Mesenchymal stem cell (in vitro differentiated cells and primary cell): ENCODE measurements at regions not wholly inside any gene's neighbourhood (a gene's known extent, or its start where the extent isn't known, plus 50 kb on each side); places are given as distances from the start of the nearest gene placed in this dataset.

Experiments
- DNase-seq: peaks from one replicate; pipeline ENCODE4 v3.0.0-alpha.2; 2013
- H2AFZ ChIP-seq: one replicate; pipeline ENCODE4 v1.6.1; 2013; ENCODE audit warnings: low read depth, mild to moderate bottlenecking, control low read depth, inconsistent platforms, low read length, moderate library complexity
- H2AK5ac ChIP-seq: 2 replicates; pipeline ENCODE4 v1.6.1; 2013; ENCODE audit warnings: low read length, moderate library complexity, mild to moderate bottlenecking, inconsistent platforms; ENCODE audit not compliant: severe bottlenecking
- H2BK120ac ChIP-seq: one replicate; pipeline ENCODE4 v1.6.1; 2013; ENCODE audit warnings: low read depth, mild to moderate bottlenecking, inconsistent platforms, low read length, moderate library complexity
- H2BK12ac ChIP-seq, 2 experiments: one replicate each; pipeline ENCODE4 v1.6.1; 2013; ENCODE audit warnings: inconsistent platforms in 2 of 2, low read length in 2 of 2, mild to moderate bottlenecking in 2 of 2, moderate library complexity in 2 of 2, control low read depth in 1 of 2
- H2BK15ac ChIP-seq: one replicate; pipeline ENCODE4 v1.6.1; 2013; ENCODE audit warnings: mild to moderate bottlenecking, low read depth, inconsistent platforms; ENCODE audit not compliant: poor library complexity, severe bottlenecking
- H2BK5ac ChIP-seq: 2 replicates; pipeline ENCODE4 v1.6.1; 2013; ENCODE audit warnings: low read depth, mild to moderate bottlenecking, low read length, control low read depth, inconsistent platforms; ENCODE audit not compliant: poor library complexity, severe bottlenecking
- H3K14ac ChIP-seq, 2 experiments: one replicate each; pipeline ENCODE4 v1.6.1; 2013; ENCODE audit warnings: inconsistent platforms in 2 of 2, low read length in 2 of 2, control low read depth in 1 of 2, mild to moderate bottlenecking in 1 of 2, moderate library complexity in 1 of 2
- H3K18ac ChIP-seq, 2 experiments: one replicate each; pipeline ENCODE4 v1.6.1; 2013; ENCODE audit warnings: inconsistent platforms in 2 of 2, low read length in 2 of 2, control low read depth in 1 of 2, low read depth in 1 of 2, mild to moderate bottlenecking in 1 of 2
- H3K23ac ChIP-seq, 2 experiments: one replicate each; pipeline ENCODE4 v1.6.1; 2013; ENCODE audit warnings: inconsistent platforms in 2 of 2, low read length in 2 of 2, mild to moderate bottlenecking in 2 of 2, moderate library complexity in 2 of 2, control low read depth in 1 of 2
- H3K27ac ChIP-seq: 2 replicates; pipeline ENCODE4 v1.5.1; 2013; ENCODE audit warnings: mild to moderate bottlenecking, moderate library complexity, low read length, control low read depth, inconsistent platforms; ENCODE audit not compliant: poor library complexity, severe bottlenecking
- H3K27me3 ChIP-seq, 2 experiments: 2 replicates each; pipeline versions ENCODE4 v1.6.1 to v1.7.0; 2013; ENCODE audit warnings: low read length in 2 of 2, mild to moderate bottlenecking in 2 of 2, moderate library complexity in 2 of 2, control low read depth in 1 of 2, inconsistent platforms in 1 of 2; ENCODE audit not compliant: control insufficient read depth in 1 of 2, insufficient read depth in 1 of 2
- H3K36me3 ChIP-seq, 2 experiments: 2 replicates each; pipeline versions ENCODE4 v1.6.1 to v1.7.0; 2013; ENCODE audit warnings: low read length in 2 of 2, control low read depth in 1 of 2, inconsistent platforms in 1 of 2, low read depth in 1 of 2, mild to moderate bottlenecking in 1 of 2; ENCODE audit not compliant: insufficient read depth in 2 of 2, control insufficient read depth in 1 of 2
- H3K4ac ChIP-seq, 2 experiments: one replicate each; pipeline ENCODE4 v1.6.1; 2013; ENCODE audit warnings: inconsistent platforms in 2 of 2, low read length in 2 of 2, mild to moderate bottlenecking in 2 of 2, moderate library complexity in 2 of 2, control low read depth in 1 of 2, low read depth in 1 of 2
- H3K4me1 ChIP-seq: 2 replicates; pipeline ENCODE4 v1.6.1; 2013; ENCODE audit warnings: low read depth, low read length, control low read depth; ENCODE audit not compliant: control insufficient read depth, insufficient read depth
- H3K4me2 ChIP-seq: 2 replicates; pipeline ENCODE4 v1.6.1; 2013; ENCODE audit warnings: low read length, mild to moderate bottlenecking, inconsistent platforms; ENCODE audit not compliant: poor library complexity, severe bottlenecking
- H3K4me3 ChIP-seq, 2 experiments: 2 replicates each; pipeline versions ENCODE4 v1.5.1 to v1.7.0; 2013; ENCODE audit warnings: low read length in 2 of 2, mild to moderate bottlenecking in 2 of 2, control low read depth in 1 of 2, low read depth in 1 of 2; ENCODE audit not compliant: insufficient read depth in 1 of 2
- H3K79me1 ChIP-seq: replicated peaks from 2 replicates; pipeline ENCODE4 v1.6.1; 2013; ENCODE audit warnings: mild to moderate bottlenecking, control low read depth, low read length, inconsistent platforms; ENCODE audit not compliant: poor library complexity, severe bottlenecking
- H3K9ac ChIP-seq: 2 replicates; pipeline ENCODE4 v1.7.0; 2013; ENCODE audit warnings: mild to moderate bottlenecking, low read length, moderate library complexity
- H3K9me3 ChIP-seq: 2 replicates; pipeline ENCODE4 v1.7.0; 2013; ENCODE audit warnings: mild to moderate bottlenecking, low read length; ENCODE audit not compliant: control insufficient read depth
- H4K8ac ChIP-seq: one replicate; pipeline ENCODE4 v1.6.1; 2013; ENCODE audit warnings: inconsistent platforms, mild to moderate bottlenecking, low read length, moderate library complexity
- H4K91ac ChIP-seq: one replicate; pipeline ENCODE4 v1.6.1; 2013; ENCODE audit warnings: mild to moderate bottlenecking, low read length, inconsistent platforms
- WGBS: methylation state at CpG from one replicate; pipeline ENCODE4 v1.1.7; 2013; ENCODE audit warnings: mixed read lengths; 5-methylcytosine and 5-hydroxymethylcytosine counted together

GRCh38 chr2:53181759-53182158, 585.8 kb upstream of the CHAC2 start:
- Histone ChIP-seq H3K18ac (no peak overlapping the region), H3K9ac (no peak overlapping the region), H3K4me1 (peaks cover 1% of the 10 kb centered on the region), H3K9me3 (no peaks in the 10 kb centered on the region), H3K4me2 (no peak overlapping the region), H3K27ac (no peak overlapping the region), H2BK5ac (no peak overlapping the region), H4K8ac (no peak overlapping the region), H2BK120ac (no peak overlapping the region), H2BK12ac (no peak overlapping the region), H3K4ac (no peak overlapping the region), H3K27me3 (no peaks in the 10 kb centered on the region), H3K23ac (no peak overlapping the region), H3K79me1 (no peaks in the 10 kb centered on the region), H4K91ac (no peak overlapping the region), H3K14ac (no peak overlapping the region), H2AK5ac (peak overlapping the region; percentile 33), H2BK15ac (no peak overlapping the region), H3K36me3 (no peaks in the 10 kb centered on the region), H3K4me3 (no peak overlapping the region), H2AFZ (no peak overlapping the region)
- DNase-seq, result no peak
- WGBS, result 51% methylated on average over 2 of the region's 2 CpGs

GRCh38 chr2:53177327-53177726, 590.3 kb upstream of the CHAC2 start:
- Histone ChIP-seq H3K27me3 (no peaks in the 10 kb centered on the region), H3K23ac (no peak overlapping the region), H3K4me2 (no peak overlapping the region), H3K27ac (no peak overlapping the region), H2AK5ac (no peak overlapping the region), H4K91ac (no peak overlapping the region), H3K4ac (no peak overlapping the region), H2BK5ac (no peak overlapping the region), H3K4me3 (no peak overlapping the region), H2AFZ (no peak overlapping the region), H2BK12ac (no peak overlapping the region), H4K8ac (no peak overlapping the region), H3K36me3 (no peaks in the 10 kb centered on the region), H3K79me1 (no peaks in the 10 kb centered on the region), H3K4me1 (no peaks in the 10 kb centered on the region), H3K18ac (no peak overlapping the region), H3K9me3 (no peaks in the 10 kb centered on the region), H2BK120ac (no peak overlapping the region), H3K14ac (no peak overlapping the region), H2BK15ac (no peak overlapping the region), H3K9ac (no peak overlapping the region)
- WGBS, result 81% methylated on average over 1 of the region's 1 CpG
- no peak for DNase-seq

DNA sequence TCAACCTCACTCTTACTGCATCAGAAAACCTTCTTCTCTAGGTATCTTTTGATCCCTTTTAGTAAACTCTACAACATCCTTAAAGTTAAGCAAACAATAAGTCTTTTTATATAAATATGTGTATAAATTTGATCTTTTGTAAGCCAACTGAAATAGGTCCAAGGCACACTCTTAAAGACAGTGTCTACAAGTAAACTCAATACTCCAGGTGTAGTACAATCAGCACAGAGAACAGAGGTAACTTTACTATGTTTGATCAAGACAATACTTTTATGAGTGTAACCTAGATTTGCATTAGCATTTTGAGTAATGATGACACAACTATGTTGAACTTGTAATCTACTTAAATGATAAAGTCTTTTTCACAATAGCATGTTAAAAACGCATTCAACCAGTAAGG, 593.1 kb upstream of the CHAC2 start:
- no peaks in the 10 kb centered on the region for H3K36me3 ChIP-seq
- H3K23ac ChIP-seq, result no peak overlapping the region
- H3K9me3 ChIP-seq, result no peaks in the 10 kb centered on the region
- no peak overlapping the region for H3K4ac ChIP-seq
- no peak overlapping the region for H2BK12ac ChIP-seq
- no peak overlapping the region for H2AK5ac ChIP-seq
- no peak overlapping the region for H3K14ac ChIP-seq
- no peak overlapping the region for H2BK5ac ChIP-seq
- no peak overlapping the region for H3K4me3 ChIP-seq
- H2BK15ac ChIP-seq, result no peak overlapping the region
- H3K18ac ChIP-seq, result no peak overlapping the region
- H2AFZ ChIP-seq, result no peak overlapping the region
- no peaks in the 10 kb centered on the region for H3K79me1 ChIP-seq
- no peak overlapping the region for H3K9ac ChIP-seq
- H4K8ac ChIP-seq, result no peak overlapping the region
- H2BK120ac ChIP-seq, result no peak overlapping the region
- no peaks in the 10 kb centered on the region for H3K27me3 ChIP-seq
- no peak overlapping the region for H4K91ac ChIP-seq
- no peak overlapping the region for H3K27ac ChIP-seq
- no peak for DNase-seq
- no peak overlapping the region for H3K4me2 ChIP-seq
- no CpG with 5 or more reads among the region's 1 CpG for WGBS
- no peaks in the 10 kb centered on the region for H3K4me1 ChIP-seq

DNA sequence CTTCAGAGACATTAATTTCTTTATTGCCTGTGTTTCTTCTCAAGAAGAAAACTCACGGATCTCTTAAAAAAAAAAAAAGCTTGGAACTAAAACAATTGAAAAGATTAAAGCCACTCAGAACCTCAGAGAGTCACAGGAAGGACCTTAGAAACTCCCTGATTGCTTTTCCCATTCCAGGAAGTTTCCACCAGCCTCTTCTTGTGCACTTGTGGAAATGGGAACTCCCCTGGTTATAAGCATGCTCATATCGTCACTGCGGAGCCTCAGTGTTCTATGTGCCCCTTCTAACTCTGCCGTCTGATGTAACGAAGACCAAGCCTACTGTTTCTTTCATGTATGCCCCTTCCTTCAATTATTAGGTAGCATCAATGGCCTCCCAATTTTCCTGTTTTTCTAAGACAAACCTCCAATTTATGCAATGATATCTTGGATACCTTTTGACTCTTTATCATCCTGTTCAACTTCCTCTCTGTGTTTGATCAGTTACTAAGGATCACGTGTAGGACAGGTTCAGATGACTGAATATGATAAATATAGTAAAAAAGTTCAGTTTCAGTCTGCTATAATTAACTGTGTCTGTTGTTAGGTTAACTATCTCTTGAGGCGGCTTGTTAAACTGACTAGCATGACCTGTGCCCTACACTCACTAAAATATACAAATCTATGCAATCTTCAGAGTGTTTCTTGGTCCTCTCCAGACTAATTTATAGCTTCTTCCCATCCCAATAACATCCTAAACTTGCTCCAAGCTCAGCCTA, 593.7 kb upstream of the CHAC2 start:
- H3K27ac ChIP-seq, result no peak overlapping the region
- DNase-seq, result no peak
- H4K8ac ChIP-seq, result no peak overlapping the region
- no peak overlapping the region for H2AK5ac ChIP-seq
- H3K36me3 ChIP-seq, result no peaks in the 10 kb centered on the region
- H3K18ac ChIP-seq, result no peak overlapping the region
- H3K79me1 ChIP-seq, result no peaks in the 10 kb centered on the region
- no peaks in the 10 kb centered on the region for H3K9me3 ChIP-seq
- no peak overlapping the region for H3K4me3 ChIP-seq
- no peak overlapping the region for H2BK120ac ChIP-seq
- no peak overlapping the region for H2AFZ ChIP-seq
- H3K4ac ChIP-seq, result no peak overlapping the region
- no peak overlapping the region for H4K91ac ChIP-seq
- H3K27me3 ChIP-seq, result no peaks in the 10 kb centered on the region
- H3K23ac ChIP-seq, result no peak overlapping the region
- no peak overlapping the region for H2BK12ac ChIP-seq
- H3K4me2 ChIP-seq, result no peak overlapping the region
- no peaks in the 10 kb centered on the region for H3K4me1 ChIP-seq
- no peak overlapping the region for H2BK5ac ChIP-seq
- H3K9ac ChIP-seq, result no peak overlapping the region
- 93% methylated on average over 6 of the region's 7 CpGs for WGBS
- no peak overlapping the region for H3K14ac ChIP-seq
- no peak overlapping the region for H2BK15ac ChIP-seq
